ENCODE measurements at regions not wholly inside any gene's neighbourhood (a gene's known extent, or its start where the extent isn't known, plus 50 kb on each side); places are given as distances from the start of the nearest gene placed in this dataset.

DNA sequence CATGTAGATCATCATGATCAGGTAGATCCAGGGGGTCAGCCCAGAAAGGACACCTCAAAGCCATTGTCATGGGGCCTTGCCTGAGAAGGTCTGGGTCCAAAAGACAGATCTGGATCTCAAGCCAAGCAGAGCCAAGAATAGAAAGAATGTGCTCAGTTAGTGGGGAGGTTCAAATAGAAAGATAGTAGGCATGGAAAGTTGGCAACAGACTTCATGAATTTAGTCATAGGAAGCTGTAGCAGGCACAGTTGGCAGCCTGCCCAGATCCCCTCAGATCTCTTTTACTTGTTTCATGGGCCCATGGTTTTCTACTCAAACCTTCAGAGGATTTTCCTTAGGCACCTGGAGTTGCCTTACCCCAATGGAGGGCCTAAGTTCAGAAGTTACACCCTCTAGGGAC is 767.0 kb downstream of the SLC4A3 start:
- H3K4me1 ChIP-seq (ENCODE audit: insufficient read depth, low read length), result no peaks in the 10 kb centered on the region
- no peak overlapping the region for H3K27ac ChIP-seq (ENCODE audit: low read depth in 1 of 2, low read length in 2 of 2)
- ChIA-PET POLR2A (no interaction called here), CTCF (no interaction called here)
- no peaks in the 10 kb centered on the region for H3K27me3 Mint-ChIP-seq
- H3K36me3 ChIP-seq (ENCODE audit: insufficient read depth, low read length), result no peaks in the 10 kb centered on the region
- no peaks in the 10 kb centered on the region for H3K9me3 ChIP-seq (ENCODE audit: control insufficient read depth in 1 of 2, insufficient read depth in 1 of 2, low read length in 2 of 2)
- H3K4me1 Mint-ChIP-seq (ENCODE audit: low read depth), result no peaks in the 10 kb centered on the region
- H3K9me3 Mint-ChIP-seq, result no peaks in the 10 kb centered on the region
- no peak overlapping the region for H3K4me3 ChIP-seq (ENCODE audit: low read length)
- no peaks in the 10 kb centered on the region for H3K36me3 Mint-ChIP-seq (ENCODE audit: low read depth)
- H3K27me3 ChIP-seq (ENCODE audit: control insufficient read depth in 1 of 2, insufficient read depth in 2 of 2, low read length in 2 of 2), result no peaks in the 10 kb centered on the region
- no peak overlapping the region for H3K27ac Mint-ChIP-seq
- no peak for DNase-seq
- TF ChIP-seq, protein P1, sequence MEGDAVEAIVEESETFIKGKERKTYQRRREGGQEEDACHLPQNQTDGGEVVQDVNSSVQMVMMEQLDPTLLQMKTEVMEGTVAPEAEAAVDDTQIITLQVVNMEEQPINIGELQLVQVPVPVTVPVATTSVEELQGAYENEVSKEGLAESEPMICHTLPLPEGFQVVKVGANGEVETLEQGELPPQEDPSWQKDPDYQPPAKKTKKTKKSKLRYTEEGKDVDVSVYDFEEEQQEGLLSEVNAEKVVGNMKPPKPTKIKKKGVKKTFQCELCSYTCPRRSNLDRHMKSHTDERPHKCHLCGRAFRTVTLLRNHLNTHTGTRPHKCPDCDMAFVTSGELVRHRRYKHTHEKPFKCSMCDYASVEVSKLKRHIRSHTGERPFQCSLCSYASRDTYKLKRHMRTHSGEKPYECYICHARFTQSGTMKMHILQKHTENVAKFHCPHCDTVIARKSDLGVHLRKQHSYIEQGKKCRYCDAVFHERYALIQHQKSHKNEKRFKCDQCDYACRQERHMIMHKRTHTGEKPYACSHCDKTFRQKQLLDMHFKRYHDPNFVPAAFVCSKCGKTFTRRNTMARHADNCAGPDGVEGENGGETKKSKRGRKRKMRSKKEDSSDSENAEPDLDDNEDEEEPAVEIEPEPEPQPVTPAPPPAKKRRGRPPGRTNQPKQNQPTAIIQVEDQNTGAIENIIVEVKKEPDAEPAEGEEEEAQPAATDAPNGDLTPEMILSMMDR (IDR thresholded peaks at IDR 0.05), result no peak
- H3K4me3 Mint-ChIP-seq, result no peak overlapping the region
- no peak for ATAC-seq (ENCODE audit: poor library complexity)
- intact Hi-C loops (cut with DNase I, micrococcal nuclease), result no loop called here

DNA sequence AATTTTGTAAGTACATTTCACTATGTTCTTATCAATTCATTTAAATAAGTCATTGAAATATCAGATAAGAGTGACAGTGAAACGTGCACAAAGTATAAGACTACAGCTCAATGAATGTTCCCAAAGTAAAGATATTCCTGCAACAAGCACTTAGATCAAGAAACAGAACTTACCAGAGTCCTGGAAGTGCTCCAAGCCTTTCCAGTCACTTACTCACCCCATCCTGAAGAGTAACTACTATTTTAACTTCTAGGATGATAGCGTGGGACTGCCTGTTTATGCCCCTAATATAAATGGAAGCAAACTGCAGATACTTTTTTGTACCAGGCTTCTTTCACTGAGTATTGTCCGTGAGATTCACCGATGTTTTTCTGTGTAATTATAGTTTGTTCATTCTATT is 768.9 kb downstream of the SLC4A3 start:
- ATAC-seq (ENCODE audit: poor library complexity) (no peak), DNase-seq (no peak)
- Histone ChIP-seq H3K27me3 (ENCODE audit: control insufficient read depth in 1 of 2, insufficient read depth in 2 of 2, low read length in 2 of 2) (no peaks in the 10 kb centered on the region), H3K27ac (ENCODE audit: low read depth in 1 of 2, low read length in 2 of 2) (no peak overlapping the region), H3K4me3 (ENCODE audit: low read length) (no peak overlapping the region), H3K9me3 (ENCODE audit: control insufficient read depth in 1 of 2, insufficient read depth in 1 of 2, low read length in 2 of 2) (peaks cover 0 to 6% of the 10 kb centered on the region in 2 experiments), H3K36me3 (ENCODE audit: insufficient read depth, low read length) (no peaks in the 10 kb centered on the region), H3K4me1 (ENCODE audit: insufficient read depth, low read length) (no peaks in the 10 kb centered on the region)
- H3K27ac Mint-ChIP-seq, result no peak overlapping the region
- H3K36me3 Mint-ChIP-seq (ENCODE audit: low read depth), result no peaks in the 10 kb centered on the region
- intact Hi-C loops (cut with DNase I, micrococcal nuclease), result no loop called here
- no peak overlapping the region for H3K4me3 Mint-ChIP-seq
- TF ChIP-seq, protein P1 (IDR thresholded peaks at IDR 0.05), result no peak
- peaks cover 3% of the 10 kb centered on the region for H3K9me3 Mint-ChIP-seq
- POLR2A ChIA-PET, result no interaction called here
- H3K4me1 Mint-ChIP-seq (ENCODE audit: low read depth), result no peaks in the 10 kb centered on the region
- CTCF ChIA-PET, result no interaction called here
- H3K27me3 Mint-ChIP-seq, result no peaks in the 10 kb centered on the region

DNA sequence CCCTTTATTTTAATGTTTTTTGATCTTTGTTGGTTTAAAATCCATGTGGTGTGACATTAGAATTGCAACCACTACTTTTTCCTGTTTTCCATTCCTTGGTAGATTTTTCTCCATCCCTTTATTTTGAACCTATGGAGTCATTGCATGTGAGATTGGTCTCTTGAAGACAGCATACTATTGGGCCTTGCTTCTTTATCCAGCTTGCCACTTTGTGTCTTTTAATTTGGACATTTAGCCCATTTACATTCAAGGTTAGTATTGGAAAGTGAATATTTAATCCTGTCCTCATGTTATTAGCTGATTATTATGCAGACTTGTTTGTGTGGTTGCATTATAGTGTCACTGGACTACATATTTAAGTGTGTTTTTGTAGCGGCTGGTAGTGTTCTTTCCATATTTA is 782.9 kb downstream of the SLC4A3 start:
- no peaks in the 10 kb centered on the region for H3K36me3 ChIP-seq (ENCODE audit: insufficient read depth, low read length)
- no peaks in the 10 kb centered on the region for H3K4me1 ChIP-seq (ENCODE audit: insufficient read depth, low read length)
- no peaks in the 10 kb centered on the region for H3K4me1 Mint-ChIP-seq (ENCODE audit: low read depth)
- ATAC-seq (ENCODE audit: poor library complexity) (no peak), DNase-seq (no peak)
- no peaks in the 10 kb centered on the region for H3K36me3 Mint-ChIP-seq (ENCODE audit: low read depth)
- TF ChIP-seq, protein P1 (IDR thresholded peaks at IDR 0.05), result no peak
- no peak overlapping the region for H3K4me3 Mint-ChIP-seq
- H3K27ac ChIP-seq (ENCODE audit: low read depth in 1 of 2, low read length in 2 of 2), result no peak overlapping the region
- H3K27me3 Mint-ChIP-seq, result no peaks in the 10 kb centered on the region
- ChIA-PET CTCF (no interaction called here), POLR2A (no interaction called here)
- peaks cover 9 to 17% of the 10 kb centered on the region in 2 experiments for H3K9me3 ChIP-seq (ENCODE audit: control insufficient read depth in 1 of 2, insufficient read depth in 1 of 2, low read length in 2 of 2)
- H3K27ac Mint-ChIP-seq, result no peak overlapping the region
- peaks cover 40% of the 10 kb centered on the region for H3K9me3 Mint-ChIP-seq
- no peak overlapping the region for H3K4me3 ChIP-seq (ENCODE audit: low read length)
- intact Hi-C loops (cut with DNase I, micrococcal nuclease), result no loop called here
- no peaks in the 10 kb centered on the region for H3K27me3 ChIP-seq (ENCODE audit: control insufficient read depth in 1 of 2, insufficient read depth in 2 of 2, low read length in 2 of 2)
